Fibroblast of mammary gland (primary cell): ENCODE measurements at regions not wholly inside any gene's neighbourhood (a gene's known extent, or its start where the extent isn't known, plus 50 kb on each side); places are given as distances from the start of the nearest gene placed in this dataset.

ENCODE experiments used
- DNase-seq: peaks from one replicate; pipeline ENCODE4 v3.0.0-alpha.2; 2010; ENCODE audit warnings: low read depth
- H3K4me3 ChIP-seq: 2 replicates; pipeline ENCODE4 v1.5.1; 2011; ENCODE audit warnings: low read depth, mild to moderate bottlenecking, low read length, moderate library complexity; ENCODE audit not compliant: control insufficient read depth
- CTCF ChIP-seq: conservative IDR thresholded peaks from 2 replicates; pipeline ENCODE4 v1.5.1; 2011; ENCODE audit warnings: low read depth, low read length, inconsistent platforms; ENCODE audit not compliant: control insufficient read depth, insufficient read depth

GRCh38 chr3:35944926-35945710 lies 305.8 kb downstream of the ARPP21 start:
- peak; percentile 44 for DNase-seq

GRCh38 chr3:35946121-35946853 lies 307.0 kb downstream of the ARPP21 start:
- TF ChIP-seq CTCF, result peak; percentile 54
- no peak overlapping the region for H3K4me3 ChIP-seq
- peak; percentile 46 for DNase-seq

More at GRCh38 chr3:35944926-35945710, 305.8 kb downstream of the ARPP21 start:
- TF ChIP-seq CTCF, result no peak
- no peak overlapping the region for H3K4me3 ChIP-seq

GRCh38 chr3:35946854-35947515 lies 307.7 kb downstream of the ARPP21 start:
- no peak overlapping the region for H3K4me3 ChIP-seq
- DNase-seq, result no peak
- TF ChIP-seq CTCF, result no peak

- no peak for TF ChIP-seq CTCF
- no peak overlapping the region for H3K4me3 ChIP-seq
- peak; percentile 22 for DNase-seq
Measured at GRCh38 chr3:35950021-35950420, 310.7 kb downstream of the ARPP21 start.

GRCh38 chr3:35954413-35954812 lies 315.1 kb downstream of the ARPP21 start:
- no peak for DNase-seq
- no peak for TF ChIP-seq CTCF
- no peak overlapping the region for H3K4me3 ChIP-seq

- no peak overlapping the region for H3K4me3 ChIP-seq
- TF ChIP-seq CTCF, result peak; percentile 63
- peak; percentile 55 for DNase-seq
Measured at GRCh38 chr3:35965908-35966307, 326.6 kb downstream of the ARPP21 start.
